Thymus (tissue), 11 donors: ENCODE measurements at regions not wholly inside any gene's neighbourhood (a gene's known extent, or its start where the extent isn't known, plus 50 kb on each side); places are given as distances from the start of the nearest gene placed in this dataset.

ENCODE experiments used
- DNase-seq, 9 donors: peaks; one replicate each; pipeline ENCODE4 v3.0.0-alpha.2; 2013; ENCODE audit warnings: low spot score in 9 of 9, low read depth in 6 of 9, missing footprints in 1 of 9
- H3K27ac ChIP-seq, 2 donors: one replicate each; pipeline ENCODE4 v1.5.1; 2013; ENCODE audit warnings: control low read depth in 1 of 2, low read depth in 1 of 2, low read length in 1 of 2, mild to moderate bottlenecking in 1 of 2, moderate library complexity in 1 of 2
- H3K27me3 ChIP-seq, 2 donors: one replicate each; pipeline ENCODE4 v1.5.1; 2013; ENCODE audit warnings: low read length in 1 of 2; ENCODE audit not compliant: control insufficient read depth in 2 of 2, insufficient read depth in 1 of 2
- H3K36me3 ChIP-seq, 2 donors: one replicate each; pipeline ENCODE4 v1.5.1; 2013; ENCODE audit warnings: low read length in 1 of 2, mild to moderate bottlenecking in 1 of 2, moderate library complexity in 1 of 2; ENCODE audit not compliant: control insufficient read depth in 2 of 2, insufficient read depth in 2 of 2
- H3K4me1 ChIP-seq, 2 donors: one replicate each; pipeline ENCODE4 v1.5.1; 2013; ENCODE audit warnings: low read length in 2 of 2; ENCODE audit not compliant: control insufficient read depth in 2 of 2, insufficient read depth in 2 of 2
- H3K4me3 ChIP-seq, 2 donors: one replicate each; pipeline ENCODE4 v1.5.1; 2013; ENCODE audit warnings: low read length in 2 of 2, control low read depth in 1 of 2, mild to moderate bottlenecking in 1 of 2
- H3K9me3 ChIP-seq, 2 donors: one replicate each; pipeline ENCODE4 v1.5.1; 2013; ENCODE audit warnings: low read length in 1 of 2, mild to moderate bottlenecking in 1 of 2; ENCODE audit not compliant: control insufficient read depth in 2 of 2, insufficient read depth in 1 of 2
- WGBS: extraction: QIAGEN DNeasy Blood & Tissue Kit; methylation state at CpG from one replicate; pipeline ENCODE4 v1.1.7; 2013; 5-methylcytosine and 5-hydroxymethylcytosine counted together
- donor health status: healthy.

DNA sequence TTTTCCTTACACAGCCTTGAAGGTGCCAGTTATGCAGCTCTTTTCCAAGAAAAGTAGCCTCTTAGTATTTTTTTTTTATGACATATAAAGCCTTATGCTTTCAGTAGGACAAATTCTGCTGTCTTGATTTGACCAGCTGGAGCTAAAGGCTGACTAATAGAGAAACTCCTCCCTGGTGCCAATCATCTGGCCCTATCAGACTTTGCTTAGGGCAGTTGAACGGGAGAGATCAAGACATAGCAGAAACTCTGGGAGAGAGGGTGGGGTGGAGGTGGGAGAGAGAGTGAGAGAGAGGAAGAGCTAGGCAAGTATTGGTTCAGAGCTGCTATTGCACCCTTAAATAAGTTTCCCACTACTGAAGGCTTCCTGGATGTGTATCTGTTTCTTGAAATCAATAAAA, 100.2 kb downstream of the SEC61B start:
- H3K27me3 ChIP-seq: peaks cover 2% of the 10 kb centered on the region in 2 donors
- no peak overlapping the region for H3K4me3 ChIP-seq
- H3K36me3 ChIP-seq: no peaks in the 10 kb centered on the region
- no peak for DNase-seq
- H3K27ac ChIP-seq: no peak overlapping the region
- no peaks in the 10 kb centered on the region for H3K9me3 ChIP-seq
- 38% methylated on average over 1 of the region's 1 CpG for WGBS
- no peaks in the 10 kb centered on the region for H3K4me1 ChIP-seq

- Histone ChIP-seq H3K27ac (no peak overlapping the region), H3K4me1 (no peaks in the 10 kb centered on the region), H3K36me3 (no peaks in the 10 kb centered on the region), H3K4me3 (no peak overlapping the region), H3K27me3 (peaks cover 2% of the 10 kb centered on the region in 2 donors), H3K9me3 (no peaks in the 10 kb centered on the region)
- WGBS: 85% methylated on average over 5 of the region's 5 CpGs
- DNase-seq: no peak
These were observed 104.2 kb downstream of the SEC61B start for GRCh38 chr9:99326112-99326916.

DNA sequence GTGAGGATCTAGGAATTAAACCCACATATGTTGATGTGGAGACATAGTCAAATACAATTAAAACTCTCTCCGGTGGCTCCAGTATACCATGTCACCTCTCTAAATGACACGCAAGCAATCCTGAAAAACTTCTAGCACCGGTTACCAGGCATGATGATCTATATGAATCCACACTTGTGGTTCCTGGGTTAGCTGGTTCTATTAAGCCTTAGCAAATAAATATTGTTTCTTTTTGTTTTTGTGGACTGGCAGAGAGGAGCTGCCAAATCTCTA, 104.8 kb downstream of the SEC61B start:
- H3K27me3 ChIP-seq: no peaks in the 10 kb centered on the region
- no peaks in the 10 kb centered on the region for H3K4me1 ChIP-seq
- no peak overlapping the region for H3K4me3 ChIP-seq
- H3K27ac ChIP-seq: no peak overlapping the region
- H3K36me3 ChIP-seq: no peaks in the 10 kb centered on the region
- DNase-seq: no peak
- H3K9me3 ChIP-seq: no peaks in the 10 kb centered on the region
- 92% methylated on average over 3 of the region's 3 CpGs for WGBS

GRCh38 chr9:99327667-99328066, 105.6 kb downstream of the SEC61B start:
- H3K4me3 ChIP-seq: no peak overlapping the region
- H3K4me1 ChIP-seq: no peaks in the 10 kb centered on the region
- H3K27me3 ChIP-seq: no peaks in the 10 kb centered on the region
- H3K9me3 ChIP-seq: no peaks in the 10 kb centered on the region
- H3K36me3 ChIP-seq: no peaks in the 10 kb centered on the region
- DNase-seq: no peak
- no peak overlapping the region for H3K27ac ChIP-seq
- 95% methylated on average over 3 of the region's 3 CpGs for WGBS

GRCh38 chr9:99335280-99335679, 113.2 kb downstream of the SEC61B start:
- DNase-seq: no peak

DNA sequence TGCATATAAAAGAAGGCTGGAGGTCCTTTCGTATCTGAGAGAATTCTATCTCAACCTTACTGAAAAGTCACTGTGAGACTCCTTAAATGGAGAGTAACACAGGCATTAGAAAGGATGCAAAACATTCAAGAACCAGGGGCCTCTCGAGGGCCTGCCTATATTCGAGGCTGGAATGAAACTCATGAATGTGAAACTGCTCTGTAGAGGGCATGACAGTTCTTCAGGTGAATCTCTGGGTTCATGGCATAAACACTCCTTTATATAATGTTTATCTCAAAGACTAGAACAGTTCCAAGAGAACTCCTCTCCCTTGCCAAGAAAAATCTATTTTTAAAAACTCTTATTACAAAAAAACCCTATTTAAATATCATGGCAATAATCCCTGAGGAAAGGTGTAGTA, 113.9 kb downstream of the SEC61B start:
- Histone ChIP-seq H3K4me3 (no peak overlapping the region), H3K4me1 (no peaks in the 10 kb centered on the region), H3K36me3 (no peaks in the 10 kb centered on the region), H3K9me3 (no peaks in the 10 kb centered on the region), H3K27me3 (no peaks in the 10 kb centered on the region), H3K27ac (no peak overlapping the region)
- 82% methylated on average over 3 of the region's 3 CpGs for WGBS
- no peak for DNase-seq

More at GRCh38 chr9:99335280-99335679, 113.2 kb downstream of the SEC61B start:
- H3K27me3 ChIP-seq: no peaks in the 10 kb centered on the region
- H3K4me1 ChIP-seq: no peaks in the 10 kb centered on the region
- 90% methylated on average over 4 of the region's 4 CpGs for WGBS
- no peak overlapping the region for H3K27ac ChIP-seq
- no peaks in the 10 kb centered on the region for H3K36me3 ChIP-seq
- H3K9me3 ChIP-seq: no peaks in the 10 kb centered on the region
- H3K4me3 ChIP-seq: no peak overlapping the region

- no peak overlapping the region for H3K4me3 ChIP-seq
- no peaks in the 10 kb centered on the region for H3K36me3 ChIP-seq
- no peak for DNase-seq
- 95% methylated on average over 1 of the region's 1 CpG for WGBS
- H3K27me3 ChIP-seq: no peaks in the 10 kb centered on the region
- no peak overlapping the region for H3K27ac ChIP-seq
- H3K9me3 ChIP-seq: no peaks in the 10 kb centered on the region
- H3K4me1 ChIP-seq: no peaks in the 10 kb centered on the region
These were observed 114.4 kb downstream of the SEC61B start for GRCh38 chr9:99336531-99336930.

DNA sequence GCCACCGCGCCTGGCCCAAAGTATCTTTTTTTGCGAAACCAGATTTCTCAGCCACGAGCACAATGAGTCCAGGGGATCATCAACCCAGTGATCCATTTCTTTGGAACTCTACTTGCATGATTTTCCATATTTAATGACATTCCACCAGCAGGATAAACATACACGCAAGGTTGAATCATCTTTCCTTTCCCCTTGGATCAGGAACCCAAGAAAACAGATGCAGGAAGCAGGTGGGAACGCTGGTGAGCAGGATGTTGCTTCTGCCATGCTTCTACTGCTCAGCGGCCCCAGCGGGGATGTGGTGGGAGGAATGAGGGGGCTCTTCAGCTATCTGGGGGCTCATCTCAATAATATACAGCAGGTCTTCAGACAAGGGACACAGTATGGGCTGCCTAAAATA, 118.2 kb downstream of the SEC61B start:
- no peak for DNase-seq
- no peaks in the 10 kb centered on the region for H3K9me3 ChIP-seq
- H3K4me1 ChIP-seq: no peaks in the 10 kb centered on the region
- 96% methylated on average over 8 of the region's 8 CpGs for WGBS
- no peak overlapping the region for H3K27ac ChIP-seq
- no peak overlapping the region for H3K4me3 ChIP-seq
- H3K36me3 ChIP-seq: no peaks in the 10 kb centered on the region
- no peaks in the 10 kb centered on the region for H3K27me3 ChIP-seq

GRCh38 chr9:99341686-99342085, 119.6 kb downstream of the SEC61B start:
- Histone ChIP-seq H3K36me3 (no peaks in the 10 kb centered on the region), H3K4me1 (no peaks in the 10 kb centered on the region), H3K27me3 (no peaks in the 10 kb centered on the region), H3K27ac (no peak overlapping the region), H3K4me3 (no peak overlapping the region), H3K9me3 (no peaks in the 10 kb centered on the region)
- no peak for DNase-seq
- 97% methylated on average over 5 of the region's 5 CpGs for WGBS
